Neural cell (in vitro differentiated cells): ENCODE measurements at regions not wholly inside any gene's neighbourhood (a gene's known extent, or its start where the extent isn't known, plus 50 kb on each side); places are given as distances from the start of the nearest gene placed in this dataset.

Experiments used
- EP300 ChIP-seq: fragments of 450-650 bp; conservative IDR thresholded peaks from 2 replicates; pipeline ENCODE4 v1.6.1; 2014; ENCODE audit warnings: antibody characterized with exemption, mild to moderate bottlenecking, moderate library complexity; ENCODE audit not compliant: poor library complexity, severe bottlenecking
- EZH2 ChIP-seq: fragments of 200-600, 300-800 bp; shearing (Covaris generic), sonication (generic); IDR thresholded peaks from 2 replicates; pipeline ENCODE4 v1.6.1; 2014; ENCODE audit warnings: antibody characterized with exemption, low read length, borderline replicate concordance, mild to moderate bottlenecking; ENCODE audit not compliant: insufficient read depth, poor library complexity, severe bottlenecking
- POLR2AphosphoS5 ChIP-seq: IDR thresholded peaks from 2 replicates; pipeline ENCODE4 v1.6.1; 2012
- RAD21 ChIP-seq: fragments of 450-650 bp; conservative IDR thresholded peaks from 2 replicates; pipeline ENCODE4 v1.6.1; 2014; ENCODE audit warnings: antibody characterized with exemption, mild to moderate bottlenecking, moderate library complexity
- REST ChIP-seq: IDR thresholded peaks from 2 replicates; pipeline ENCODE4 v1.6.1; 2012; ENCODE audit warnings: borderline replicate concordance
- SMC3 ChIP-seq: fragments of 450-650 bp; conservative IDR thresholded peaks from 2 replicates; pipeline ENCODE4 v1.6.1; 2014; ENCODE audit warnings: antibody characterized with exemption, mild to moderate bottlenecking, moderate library complexity; ENCODE audit not compliant: poor library complexity
- TAF1 ChIP-seq: IDR thresholded peaks from 2 replicates; pipeline ENCODE4 v1.6.1; 2012; ENCODE audit warnings: low read depth
- TF ChIP-seq, protein P1 (sequence below): fragments of 450-650 bp; IDR thresholded peaks from 2 replicates; pipeline ENCODE4 v1.5.1; 2014; ENCODE audit warnings: antibody characterized with exemption, mild to moderate bottlenecking, moderate library complexity; ENCODE audit not compliant: poor library complexity, severe bottlenecking

- TF ChIP-seq, protein P1, sequence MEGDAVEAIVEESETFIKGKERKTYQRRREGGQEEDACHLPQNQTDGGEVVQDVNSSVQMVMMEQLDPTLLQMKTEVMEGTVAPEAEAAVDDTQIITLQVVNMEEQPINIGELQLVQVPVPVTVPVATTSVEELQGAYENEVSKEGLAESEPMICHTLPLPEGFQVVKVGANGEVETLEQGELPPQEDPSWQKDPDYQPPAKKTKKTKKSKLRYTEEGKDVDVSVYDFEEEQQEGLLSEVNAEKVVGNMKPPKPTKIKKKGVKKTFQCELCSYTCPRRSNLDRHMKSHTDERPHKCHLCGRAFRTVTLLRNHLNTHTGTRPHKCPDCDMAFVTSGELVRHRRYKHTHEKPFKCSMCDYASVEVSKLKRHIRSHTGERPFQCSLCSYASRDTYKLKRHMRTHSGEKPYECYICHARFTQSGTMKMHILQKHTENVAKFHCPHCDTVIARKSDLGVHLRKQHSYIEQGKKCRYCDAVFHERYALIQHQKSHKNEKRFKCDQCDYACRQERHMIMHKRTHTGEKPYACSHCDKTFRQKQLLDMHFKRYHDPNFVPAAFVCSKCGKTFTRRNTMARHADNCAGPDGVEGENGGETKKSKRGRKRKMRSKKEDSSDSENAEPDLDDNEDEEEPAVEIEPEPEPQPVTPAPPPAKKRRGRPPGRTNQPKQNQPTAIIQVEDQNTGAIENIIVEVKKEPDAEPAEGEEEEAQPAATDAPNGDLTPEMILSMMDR = no peak
- no peak for TF ChIP-seq REST
- no peak for TF ChIP-seq SMC3
- TF ChIP-seq RAD21 = no peak
- no peak for TF ChIP-seq TAF1
- no peak for TF ChIP-seq EP300
- TF ChIP-seq POLR2AphosphoS5 = no peak
- TF ChIP-seq EZH2 = no peak
These were observed 623.7 kb downstream of the BNC2 start for GRCh38 chr9:16246785-16247184.
